ENCODE measurements at regions not wholly inside any gene's neighbourhood (a gene's known extent, or its start where the extent isn't known, plus 50 kb on each side); places are given as distances from the start of the nearest gene placed in this dataset.

GRCh38 chr20:16801919-16802651, 53.9 kb downstream of the OTOR start:
- TF ChIP-seq CTCF (IDR thresholded peaks at IDR 0.05; ENCODE audit: insufficient read depth, low read length, poor library complexity, severe bottlenecking) = peak; percentile 80
- Histone ChIP-seq H3K36me3 (ENCODE audit: control insufficient read depth, insufficient read depth, low read length) (no peaks in the 10 kb centered on the region), H3K4me3 (replicated peaks; ENCODE audit: low read depth, low read length) (no peak overlapping the region), H3K27me3 (replicated peaks; ENCODE audit: control insufficient read depth, insufficient read depth, low read length) (no peaks in the 10 kb centered on the region)
- no peak for DNase-seq (ENCODE audit: extremely low read depth, insufficient read length)

- Histone ChIP-seq H3K4me3 (replicated peaks; ENCODE audit: low read depth, low read length) (no peak overlapping the region), H3K27me3 (replicated peaks; ENCODE audit: control insufficient read depth, insufficient read depth, low read length) (no peaks in the 10 kb centered on the region), H3K36me3 (ENCODE audit: control insufficient read depth, insufficient read depth, low read length) (no peaks in the 10 kb centered on the region)
- no peak for TF ChIP-seq CTCF (IDR thresholded peaks at IDR 0.05; ENCODE audit: insufficient read depth, low read length, poor library complexity, severe bottlenecking)
- no peak for DNase-seq (ENCODE audit: extremely low read depth, insufficient read length)
Observed at GRCh38 chr20:16802652-16802935, 54.4 kb downstream of the OTOR start.

GRCh38 chr20:16803965-16804792, 56.0 kb downstream of the OTOR start:
- peak; percentile 88 for TF ChIP-seq CTCF (IDR thresholded peaks at IDR 0.05; ENCODE audit: insufficient read depth, low read length, poor library complexity, severe bottlenecking)
- peak; percentile 3 for DNase-seq (ENCODE audit: extremely low read depth, insufficient read length)

DNA sequence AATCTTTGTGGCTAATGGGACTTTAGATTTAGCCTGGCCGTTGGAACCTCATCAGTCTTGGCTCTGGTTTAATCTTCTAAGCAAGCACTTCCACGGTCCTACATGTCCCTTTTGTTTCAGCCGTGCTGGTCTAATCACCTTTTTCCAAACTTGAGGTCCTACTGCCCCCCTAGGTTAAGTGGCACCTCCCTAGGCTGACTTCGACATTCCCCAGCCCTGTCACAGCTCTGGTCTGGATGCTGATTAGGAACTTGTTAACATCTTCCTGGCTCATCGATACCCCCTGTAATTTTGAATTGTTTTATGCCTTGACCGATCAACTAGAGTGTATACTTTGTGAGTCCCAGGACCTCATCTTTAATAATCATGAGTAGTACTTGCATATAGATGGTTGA, 56.6 kb downstream of the OTOR start:
- no peaks in the 10 kb centered on the region for H3K36me3 ChIP-seq (ENCODE audit: control insufficient read depth, insufficient read depth, low read length)
- no peaks in the 10 kb centered on the region for H3K27me3 ChIP-seq (replicated peaks; ENCODE audit: control insufficient read depth, insufficient read depth, low read length)
- no peak for TF ChIP-seq CTCF (IDR thresholded peaks at IDR 0.05; ENCODE audit: insufficient read depth, low read length, poor library complexity, severe bottlenecking)
- no peak for DNase-seq (ENCODE audit: extremely low read depth, insufficient read length)
- no peak overlapping the region for H3K4me3 ChIP-seq (replicated peaks; ENCODE audit: low read depth, low read length)

More at GRCh38 chr20:16803965-16804792, 56.0 kb downstream of the OTOR start:
- H3K36me3 ChIP-seq (ENCODE audit: control insufficient read depth, insufficient read depth, low read length) = no peaks in the 10 kb centered on the region
- no peaks in the 10 kb centered on the region for H3K27me3 ChIP-seq (replicated peaks; ENCODE audit: control insufficient read depth, insufficient read depth, low read length)
- no peak overlapping the region for H3K4me3 ChIP-seq (replicated peaks; ENCODE audit: low read depth, low read length)

DNA sequence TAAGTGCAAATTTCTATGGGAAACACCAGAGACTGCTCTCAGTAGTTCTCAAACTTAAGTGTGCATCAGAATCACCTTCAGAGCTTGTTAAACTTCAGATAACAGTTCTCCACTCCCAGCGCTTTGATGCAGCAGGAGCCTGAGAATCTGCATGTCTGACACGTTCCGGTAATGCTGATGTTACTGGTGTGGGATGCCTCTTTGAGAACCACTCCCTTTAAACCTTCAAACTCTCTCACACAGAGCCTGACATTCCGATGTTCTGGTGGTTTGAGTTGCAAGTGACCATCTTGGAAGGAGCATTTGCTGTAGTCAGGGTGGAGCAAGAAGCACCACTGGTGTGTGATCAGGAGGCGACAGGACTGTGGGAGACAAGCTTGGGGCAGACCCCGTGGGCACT, 57.9 kb downstream of the OTOR start:
- no peaks in the 10 kb centered on the region for H3K36me3 ChIP-seq (ENCODE audit: control insufficient read depth, insufficient read depth, low read length)
- DNase-seq (ENCODE audit: extremely low read depth, insufficient read length) = no peak
- H3K4me3 ChIP-seq (replicated peaks; ENCODE audit: low read depth, low read length) = no peak overlapping the region
- no peaks in the 10 kb centered on the region for H3K27me3 ChIP-seq (replicated peaks; ENCODE audit: control insufficient read depth, insufficient read depth, low read length)
- TF ChIP-seq CTCF (IDR thresholded peaks at IDR 0.05; ENCODE audit: insufficient read depth, low read length, poor library complexity, severe bottlenecking) = no peak

All from GM06990 (cell line).